ENCODE measurements at regions not wholly inside any gene's neighbourhood (a gene's known extent, or its start where the extent isn't known, plus 50 kb on each side); places are given as distances from the start of the nearest gene placed in this dataset.

DNA sequence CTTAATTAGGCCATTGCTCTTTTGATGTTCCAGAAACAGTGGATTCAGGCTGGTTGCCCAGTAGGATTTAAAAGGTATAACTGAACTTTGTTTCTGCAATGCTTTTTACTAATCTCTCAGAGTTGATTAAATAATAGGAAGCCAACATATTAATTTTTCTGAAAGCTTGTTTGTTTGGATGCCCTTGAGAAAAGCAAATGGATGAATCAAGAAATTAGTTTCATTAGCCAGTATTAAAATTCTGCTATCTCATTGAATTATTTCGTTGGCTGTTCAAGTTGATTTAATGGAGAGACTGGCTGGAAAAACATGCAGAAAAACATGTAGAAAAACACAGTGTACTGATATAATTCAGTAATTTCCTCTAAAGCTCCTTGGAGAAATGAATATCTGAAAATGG, 178.9 kb upstream of the THRB start:
- Histone ChIP-seq H3K4me3 (no peak overlapping the region), H3K9me3 (no peaks in the 10 kb centered on the region), H3K27me3 (ENCODE audit: low read depth) (no peaks in the 10 kb centered on the region), H3K4me1 (no peaks in the 10 kb centered on the region), H3K36me3 (replicated peaks) (no peaks in the 10 kb centered on the region)
- in situ Hi-C loops (cut with MboI; ENCODE audit: low sequenced_read_pairs), result no loop called here
- DNase-seq (ENCODE audit: low spot score in 2 of 2), result no peak

DNA sequence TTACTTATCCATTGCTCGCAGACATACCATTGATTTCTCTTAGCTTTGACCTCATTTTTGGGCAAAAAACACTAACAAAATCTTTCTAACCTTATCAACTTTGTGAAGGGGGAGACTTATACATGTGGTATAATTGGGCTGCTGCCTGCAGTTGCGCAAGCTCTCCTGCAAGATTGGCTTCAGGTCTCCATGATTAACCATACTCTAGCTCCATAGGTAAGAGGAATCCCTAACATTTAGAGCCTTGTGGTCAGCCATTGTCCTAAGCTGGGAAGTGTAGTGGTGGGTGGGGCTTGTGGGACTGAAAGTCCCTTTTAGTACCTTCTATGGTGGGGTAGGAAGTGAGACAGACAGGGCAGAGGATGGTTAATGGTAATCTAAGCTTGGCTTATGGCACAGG, 179.6 kb upstream of the THRB start:
- no peak for DNase-seq (ENCODE audit: low spot score in 2 of 2)

GRCh38 chr3:24678021-24678420, 183.4 kb upstream of the THRB start:
- Histone ChIP-seq H3K9me3 (no peaks in the 10 kb centered on the region), H3K4me3 (no peak overlapping the region), H3K4me1 (no peaks in the 10 kb centered on the region), H3K27me3 (ENCODE audit: low read depth) (no peaks in the 10 kb centered on the region), H3K36me3 (replicated peaks) (no peaks in the 10 kb centered on the region)
- in situ Hi-C loops (cut with MboI; ENCODE audit: low sequenced_read_pairs), result no loop called here
- DNase-seq (ENCODE audit: low spot score in 2 of 2), result no peak

More for the DNA sequence above, 179.6 kb upstream of the THRB start:
- Histone ChIP-seq H3K9me3 (no peaks in the 10 kb centered on the region), H3K4me1 (no peaks in the 10 kb centered on the region), H3K36me3 (replicated peaks) (no peaks in the 10 kb centered on the region), H3K27me3 (ENCODE audit: low read depth) (no peaks in the 10 kb centered on the region), H3K4me3 (no peak overlapping the region)
- in situ Hi-C loops (cut with MboI; ENCODE audit: low sequenced_read_pairs), result no loop called here

DNA sequence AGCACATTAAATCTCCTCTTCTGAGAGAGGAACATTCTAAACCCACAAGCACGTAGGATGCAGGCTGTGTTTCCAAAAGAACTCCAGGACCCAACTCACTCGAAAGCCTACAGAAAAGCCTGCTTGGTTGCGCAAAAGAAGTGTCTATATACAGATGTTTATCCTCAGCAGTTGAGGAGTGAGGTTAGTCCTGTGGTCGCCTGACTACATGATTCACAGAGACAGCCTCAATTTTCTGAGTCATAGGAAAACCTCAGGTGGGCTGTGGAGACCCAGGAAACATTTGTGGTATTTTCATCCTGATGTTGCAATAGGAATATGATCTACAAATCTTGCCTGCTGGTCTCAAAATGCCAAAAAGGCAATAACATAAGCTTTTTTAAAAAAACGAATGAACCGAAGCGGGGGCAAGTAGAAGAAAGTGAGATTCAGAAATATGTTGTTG, 183.8 kb upstream of the THRB start:
- Histone ChIP-seq H3K4me3 (no peak overlapping the region), H3K36me3 (replicated peaks) (no peaks in the 10 kb centered on the region)
- in situ Hi-C loops (cut with MboI; ENCODE audit: low sequenced_read_pairs), result no loop called here

GRCh38 chr3:24679429-24679828, 184.8 kb upstream of the THRB start:
- in situ Hi-C loops (cut with MboI; ENCODE audit: low sequenced_read_pairs), result no loop called here
- DNase-seq (ENCODE audit: low spot score in 2 of 2), result no peak
- H3K4me1 ChIP-seq, result no peaks in the 10 kb centered on the region; the same call in 1 of the 2 replicates
- H3K4me3 ChIP-seq, result no peak overlapping the region
- no peaks in the 10 kb centered on the region for H3K27me3 ChIP-seq (ENCODE audit: low read depth)
- H3K36me3 ChIP-seq (replicated peaks), result no peaks in the 10 kb centered on the region
- no peaks in the 10 kb centered on the region for H3K9me3 ChIP-seq

More for the DNA sequence above, 183.8 kb upstream of the THRB start:
- Histone ChIP-seq H3K4me1 (no peaks in the 10 kb centered on the region; the same call in 1 of the 2 replicates), H3K27me3 (ENCODE audit: low read depth) (no peaks in the 10 kb centered on the region), H3K9me3 (no peaks in the 10 kb centered on the region)
- DNase-seq (ENCODE audit: low spot score in 2 of 2), result no peak

DNA sequence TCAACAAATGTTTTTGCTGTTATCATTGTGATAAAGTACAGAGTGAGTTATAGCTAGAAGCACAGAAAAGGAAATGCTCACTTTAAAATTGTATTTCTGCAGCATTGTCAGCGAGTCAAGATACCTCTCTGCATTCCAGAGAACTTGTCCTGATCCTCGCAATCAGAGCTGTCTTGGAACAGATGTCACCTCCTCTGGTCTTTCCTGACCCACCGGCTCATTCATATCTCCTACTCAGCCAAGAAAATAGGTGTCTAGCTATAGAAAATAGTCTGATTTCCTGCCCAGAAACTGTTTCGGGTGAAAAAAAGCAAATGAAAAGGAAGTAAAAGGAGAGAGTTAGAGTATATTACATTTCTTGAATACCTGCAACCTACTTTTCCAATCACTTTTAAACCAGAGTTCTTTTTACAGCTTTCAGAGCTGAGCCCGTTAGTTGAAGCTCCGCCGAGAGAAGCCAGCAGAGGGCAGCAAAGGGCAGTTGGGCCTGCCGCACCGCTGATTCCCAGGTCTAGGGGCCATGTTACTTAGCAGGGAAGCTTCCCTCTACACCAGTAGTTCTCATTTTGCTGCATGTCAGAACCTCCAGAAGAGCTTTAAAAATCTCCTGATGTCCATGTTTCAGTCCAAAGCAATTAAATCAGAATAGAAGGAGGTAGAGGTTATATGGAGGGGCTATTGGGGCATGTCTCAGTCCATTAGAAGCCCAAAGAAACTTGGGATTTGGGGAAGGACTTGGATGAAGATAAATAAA, 185.7 kb upstream of the THRB start:
- Histone ChIP-seq H3K36me3 (replicated peaks) (no peaks in the 10 kb centered on the region), H3K9me3 (no peaks in the 10 kb centered on the region), H3K4me1 (no peaks in the 10 kb centered on the region; the same call in 1 of the 2 replicates), H3K27me3 (ENCODE audit: low read depth) (no peaks in the 10 kb centered on the region), H3K4me3 (no peak overlapping the region)
- peak; percentile 63 to 90 for DNase-seq (ENCODE audit: low spot score in 2 of 2)
- in situ Hi-C loops (cut with MboI; ENCODE audit: low sequenced_read_pairs), result loop anchor here (10.0 kb wide), 3 partner anchors 426 to 686 kb away; no protein-coding TSS in a partner anchor

- Histone ChIP-seq H3K27me3 (ENCODE audit: low read depth) (no peaks in the 10 kb centered on the region), H3K4me1 (no peaks in the 10 kb centered on the region; the same call in 1 of the 2 replicates), H3K9me3 (no peaks in the 10 kb centered on the region), H3K36me3 (replicated peaks) (no peaks in the 10 kb centered on the region), H3K4me3 (no peak overlapping the region)
- in situ Hi-C loops (cut with MboI; ENCODE audit: low sequenced_read_pairs), result loop anchor here (10.0 kb wide), 3 partner anchors 427 to 687 kb away; no protein-coding TSS in a partner anchor
- no peak for DNase-seq (ENCODE audit: low spot score in 2 of 2)
Measured at GRCh38 chr3:24682141-24682547, 187.5 kb upstream of the THRB start.

- Histone ChIP-seq H3K36me3 (replicated peaks) (no peaks in the 10 kb centered on the region), H3K27me3 (ENCODE audit: low read depth) (no peaks in the 10 kb centered on the region), H3K4me3 (no peak overlapping the region), H3K9me3 (no peaks in the 10 kb centered on the region), H3K4me1 (no peaks in the 10 kb centered on the region; the same call in 1 of the 2 replicates)
- DNase-seq (ENCODE audit: low spot score in 2 of 2), result no peak
- in situ Hi-C loops (cut with MboI; ENCODE audit: low sequenced_read_pairs), result loop anchor here (10.0 kb wide), 3 partner anchors 428 to 688 kb away; no protein-coding TSS in a partner anchor
Measured at GRCh38 chr3:24683090-24683489, 188.4 kb upstream of the THRB start.

DNA sequence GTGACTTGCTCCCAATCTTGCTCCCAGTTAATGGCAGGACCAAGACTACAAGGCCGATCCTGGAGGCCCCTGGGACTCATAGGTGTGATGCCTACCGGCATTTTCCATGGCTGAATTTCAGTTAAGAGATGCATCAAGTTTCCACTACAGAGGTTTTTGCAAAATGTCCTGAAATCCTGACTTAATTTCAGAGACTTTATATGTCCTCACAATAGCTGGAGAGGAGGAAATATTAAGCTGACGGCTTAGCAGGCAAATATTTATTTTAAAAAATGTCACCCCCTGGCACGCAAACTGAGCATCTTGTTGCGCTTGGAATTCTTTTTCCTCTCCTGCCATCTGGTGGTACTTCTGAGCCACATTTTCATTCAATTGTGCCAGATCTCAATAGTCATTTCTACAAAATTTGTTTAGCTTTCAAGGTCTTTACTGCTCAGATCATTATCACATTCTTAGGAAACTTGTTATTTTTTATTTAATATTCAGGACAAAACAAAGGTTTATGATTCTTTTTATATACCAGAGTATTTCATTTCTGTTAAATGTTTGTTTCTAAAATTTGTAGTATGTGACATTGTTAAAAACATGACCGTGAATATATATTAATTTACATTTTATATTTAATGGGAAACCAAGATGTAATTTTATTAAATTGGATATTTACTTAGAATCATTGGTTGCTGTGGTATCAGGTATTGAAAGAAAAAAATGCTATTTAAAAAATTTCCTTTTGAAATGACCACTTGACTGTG, 189.2 kb upstream of the THRB start:
- Histone ChIP-seq H3K36me3 (replicated peaks) (no peaks in the 10 kb centered on the region), H3K9me3 (no peaks in the 10 kb centered on the region), H3K27me3 (ENCODE audit: low read depth) (no peaks in the 10 kb centered on the region), H3K4me1 (no peaks in the 10 kb centered on the region; the same call in 1 of the 2 replicates), H3K4me3 (no peak overlapping the region)
- in situ Hi-C loops (cut with MboI; ENCODE audit: low sequenced_read_pairs), result loop anchor here (10.0 kb wide), 3 partner anchors 429 to 689 kb away; no protein-coding TSS in a partner anchor
- peak; percentile 50 to 69 for DNase-seq (ENCODE audit: low spot score in 2 of 2)

- Histone ChIP-seq H3K4me1 (no peaks in the 10 kb centered on the region; the same call in 1 of the 2 replicates), H3K36me3 (replicated peaks) (no peaks in the 10 kb centered on the region), H3K27me3 (ENCODE audit: low read depth) (no peaks in the 10 kb centered on the region), H3K4me3 (no peak overlapping the region), H3K9me3 (no peaks in the 10 kb centered on the region)
- in situ Hi-C loops (cut with MboI; ENCODE audit: low sequenced_read_pairs), result loop anchor here (10.0 kb wide), 3 partner anchors 430 to 690 kb away; no protein-coding TSS in a partner anchor
- no peak for DNase-seq (ENCODE audit: low spot score in 2 of 2)
Measured at GRCh38 chr3:24684506-24685023, 189.9 kb upstream of the THRB start.

DNA sequence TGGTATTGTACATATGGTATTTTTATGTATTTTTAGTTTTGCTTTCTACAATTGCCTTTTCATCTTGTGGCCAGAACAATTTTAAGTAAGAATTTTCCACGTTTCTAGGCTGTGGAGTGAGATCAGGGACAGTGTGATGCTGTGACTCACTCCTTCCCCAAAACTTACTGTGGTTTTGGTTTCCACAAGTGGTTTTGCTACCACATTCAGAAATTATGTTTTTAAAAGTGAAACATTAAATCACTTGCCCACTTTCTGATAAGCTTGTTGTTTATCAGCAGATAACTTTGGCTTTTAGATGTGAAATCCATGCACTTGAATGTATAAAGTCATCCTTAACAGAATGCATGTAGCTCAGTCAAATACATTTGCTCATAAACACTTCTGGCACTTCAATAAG, 192.2 kb upstream of the THRB start:
- in situ Hi-C loops (cut with MboI; ENCODE audit: low sequenced_read_pairs), result loop anchor here (10.0 kb wide), 3 partner anchors 432 to 692 kb away; no protein-coding TSS in a partner anchor
- no peak for DNase-seq (ENCODE audit: low spot score in 2 of 2)

GRCh38 chr3:24687671-24688070, 193.0 kb upstream of the THRB start:
- Histone ChIP-seq H3K27me3 (ENCODE audit: low read depth) (no peaks in the 10 kb centered on the region), H3K9me3 (no peaks in the 10 kb centered on the region), H3K4me1 (peaks cover 5% of the 10 kb centered on the region), H3K36me3 (replicated peaks) (no peaks in the 10 kb centered on the region), H3K4me3 (no peak overlapping the region)
- in situ Hi-C loops (cut with MboI; ENCODE audit: low sequenced_read_pairs), result loop anchor here (10.0 kb wide), 3 partner anchors 433 to 693 kb away; no protein-coding TSS in a partner anchor
- DNase-seq (ENCODE audit: low spot score in 2 of 2), result no peak

More for the DNA sequence above, 192.2 kb upstream of the THRB start:
- Histone ChIP-seq H3K36me3 (replicated peaks) (no peaks in the 10 kb centered on the region), H3K4me1 (no peaks in the 10 kb centered on the region; the same call in 1 of the 2 replicates), H3K27me3 (ENCODE audit: low read depth) (no peaks in the 10 kb centered on the region), H3K9me3 (no peaks in the 10 kb centered on the region), H3K4me3 (no peak overlapping the region)

GRCh38 chr3:24688446-24689148, 193.9 kb upstream of the THRB start:
- H3K9me3 ChIP-seq, result no peaks in the 10 kb centered on the region
- no peaks in the 10 kb centered on the region for H3K36me3 ChIP-seq (replicated peaks)
- no peaks in the 10 kb centered on the region for H3K27me3 ChIP-seq (ENCODE audit: low read depth)
- H3K4me3 ChIP-seq, result no peak overlapping the region
- no peak for DNase-seq (ENCODE audit: low spot score in 2 of 2)
- peaks cover 8% of the 10 kb centered on the region for H3K4me1 ChIP-seq
- in situ Hi-C loops (cut with MboI; ENCODE audit: low sequenced_read_pairs), result loop anchor here (10.0 kb wide), 3 partner anchors 434 to 694 kb away; no protein-coding TSS in a partner anchor
